Right lobe of liver (tissue), 4 donors: ENCODE measurements at regions not wholly inside any gene's neighbourhood (a gene's known extent, or its start where the extent isn't known, plus 50 kb on each side); places are given as distances from the start of the nearest gene placed in this dataset.

Source experiments
- POLR2A ChIP-seq: fragments of 450-650 bp; IDR thresholded peaks from one replicate; pipeline ENCODE4 v1.6.1; 2017; ENCODE audit warnings: antibody characterized with exemption, mild to moderate bottlenecking
- TF ChIP-seq, protein P1 (sequence below), 4 donors: fragments of 200-600 bp in 3 of 4; fragments of 450-650 bp in 1 of 4; IDR thresholded peaks; one replicate each; pipeline versions ENCODE4 v1.5.1 to v1.8.0; 2016 to 2022; ENCODE audit warnings: antibody characterized with exemption in 4 of 4, mild to moderate bottlenecking in 2 of 4
- donor health status: DM: no; HTN: no; CAD: no.
- donor health status: DM: no; HTN: no; CAD: no.
- donor health status: DM: no; HTN: yes; CAD: no.

DNA sequence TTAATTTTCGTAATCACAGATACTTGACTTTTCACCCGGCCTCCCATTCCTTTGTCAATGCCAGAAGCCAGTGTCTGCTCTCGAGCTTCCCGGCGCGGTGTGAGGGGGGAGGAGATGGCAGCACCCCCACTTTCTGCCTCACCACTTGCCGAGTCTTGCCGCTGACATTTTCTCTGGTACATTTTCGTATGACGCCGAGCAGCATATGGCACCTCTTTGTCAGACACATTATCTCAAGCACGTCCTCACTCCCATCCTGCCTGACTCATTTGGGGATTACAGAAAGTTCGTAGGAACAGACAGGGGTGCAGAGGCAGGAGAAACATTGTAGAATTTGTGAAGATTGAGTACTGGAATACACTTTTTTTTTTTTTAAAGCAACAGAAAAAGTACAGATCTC lies 60.8 kb upstream of the SORCS3 start:
- TF ChIP-seq, protein P1, sequence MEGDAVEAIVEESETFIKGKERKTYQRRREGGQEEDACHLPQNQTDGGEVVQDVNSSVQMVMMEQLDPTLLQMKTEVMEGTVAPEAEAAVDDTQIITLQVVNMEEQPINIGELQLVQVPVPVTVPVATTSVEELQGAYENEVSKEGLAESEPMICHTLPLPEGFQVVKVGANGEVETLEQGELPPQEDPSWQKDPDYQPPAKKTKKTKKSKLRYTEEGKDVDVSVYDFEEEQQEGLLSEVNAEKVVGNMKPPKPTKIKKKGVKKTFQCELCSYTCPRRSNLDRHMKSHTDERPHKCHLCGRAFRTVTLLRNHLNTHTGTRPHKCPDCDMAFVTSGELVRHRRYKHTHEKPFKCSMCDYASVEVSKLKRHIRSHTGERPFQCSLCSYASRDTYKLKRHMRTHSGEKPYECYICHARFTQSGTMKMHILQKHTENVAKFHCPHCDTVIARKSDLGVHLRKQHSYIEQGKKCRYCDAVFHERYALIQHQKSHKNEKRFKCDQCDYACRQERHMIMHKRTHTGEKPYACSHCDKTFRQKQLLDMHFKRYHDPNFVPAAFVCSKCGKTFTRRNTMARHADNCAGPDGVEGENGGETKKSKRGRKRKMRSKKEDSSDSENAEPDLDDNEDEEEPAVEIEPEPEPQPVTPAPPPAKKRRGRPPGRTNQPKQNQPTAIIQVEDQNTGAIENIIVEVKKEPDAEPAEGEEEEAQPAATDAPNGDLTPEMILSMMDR (IDR thresholded peaks at IDR 0.05): no peak
- TF ChIP-seq POLR2A: no peak
